Fibroblast of lung (primary cell): ENCODE measurements at regions not wholly inside any gene's neighbourhood (a gene's known extent, or its start where the extent isn't known, plus 50 kb on each side); places are given as distances from the start of the nearest gene placed in this dataset.

Experiments
- DNase-seq, 2 donors: peaks; one replicate each; pipeline versions ENCODE4 v3.0.0 to v3.0.0-alpha.2; 2010; ENCODE audit warnings: low read depth in 2 of 2
- H2AFZ ChIP-seq: 2 replicates; pipeline ENCODE4 v1.5.1; 2012; ENCODE audit warnings: low read length, control low read depth, inconsistent platforms
- H3K27ac ChIP-seq: 2 replicates; pipeline ENCODE4 v1.5.1; 2011; ENCODE audit warnings: low read length, control low read depth; ENCODE audit not compliant: insufficient read depth
- H3K27me3 ChIP-seq: 2 replicates; pipeline ENCODE4 v1.5.1; 2011; ENCODE audit warnings: mild to moderate bottlenecking, low read length; ENCODE audit not compliant: control insufficient read depth, insufficient read depth
- H3K36me3 ChIP-seq: 2 replicates; pipeline ENCODE4 v1.5.1; 2011; ENCODE audit warnings: low read length; ENCODE audit not compliant: control insufficient read depth, insufficient read depth
- H3K4me1 ChIP-seq: 2 replicates; pipeline ENCODE4 v1.5.1; 2011; ENCODE audit warnings: low read length; ENCODE audit not compliant: control insufficient read depth, insufficient read depth; ENCODE audit errors: extremely low read depth
- H3K4me2 ChIP-seq: 2 replicates; pipeline ENCODE4 v1.5.1; 2011; ENCODE audit warnings: low read length, control low read depth; ENCODE audit not compliant: insufficient read depth; ENCODE audit errors: extremely low read depth
- H3K4me3 ChIP-seq, 4 experiments: fragments of 200-600 bp in 1 of 4; sonication (generic) in 1 of 4; replicated peaks in 1 of 4; 2 replicates each; pipeline ENCODE4 v1.5.1; 2011 to 2016; ENCODE audit warnings: low read length in 4 of 4, low read depth in 3 of 4, mild to moderate bottlenecking in 3 of 4, control low read depth in 2 of 4, inconsistent platforms in 1 of 4, mixed read lengths in 1 of 4; ENCODE audit not compliant: insufficient read depth in 1 of 4; ENCODE audit errors: control extremely low read depth in 1 of 4
- H3K79me2 ChIP-seq: 2 replicates; pipeline ENCODE4 v1.5.1; 2012; ENCODE audit warnings: mild to moderate bottlenecking, low read length, inconsistent platforms; ENCODE audit not compliant: control insufficient read depth, insufficient read depth
- H3K9ac ChIP-seq: 2 replicates; pipeline ENCODE4 v1.5.1; 2011; ENCODE audit warnings: mild to moderate bottlenecking, low read length, control low read depth; ENCODE audit not compliant: insufficient read depth
- H3K9me3 ChIP-seq: 2 replicates; pipeline ENCODE4 v1.5.1; 2012; ENCODE audit warnings: low read depth, low read length; ENCODE audit not compliant: control insufficient read depth, insufficient read depth
- H4K20me1 ChIP-seq: 2 replicates; pipeline ENCODE4 v1.5.1; 2011; ENCODE audit warnings: low read length; ENCODE audit not compliant: control insufficient read depth, insufficient read depth; ENCODE audit errors: extremely low read depth
- CTCF ChIP-seq, 2 donors: IDR thresholded peaks in 1 of 2; conservative IDR thresholded peaks in 1 of 2; 1 replicate in 1 of 2; 2 replicates in 1 of 2; pipeline ENCODE4 v1.5.1; 2011 to 2012; ENCODE audit warnings: low read length in 2 of 2, control low read depth in 1 of 2, inconsistent platforms in 1 of 2, low read depth in 1 of 2, mild to moderate bottlenecking in 1 of 2
- EZH2 ChIP-seq: IDR thresholded peaks from 2 replicates; pipeline ENCODE4 v1.5.1; 2012; ENCODE audit warnings: low read length, control low read depth, mild to moderate bottlenecking; ENCODE audit errors: missing control alignments

GRCh38 chr4:137601934-137602333 lies 69.6 kb upstream of the PCDH18 start:
- Histone ChIP-seq H3K27ac (no peak overlapping the region), H3K36me3 (no peaks in the 10 kb centered on the region), H2AFZ (no peak overlapping the region), H3K79me2 (no peaks in the 10 kb centered on the region), H3K4me1 (no peaks in the 10 kb centered on the region), H3K4me2 (no peak overlapping the region), H3K27me3 (no peaks in the 10 kb centered on the region), H4K20me1 (no peaks in the 10 kb centered on the region), H3K9me3 (no peaks in the 10 kb centered on the region), H3K9ac (no peak overlapping the region), H3K4me3 (no peak overlapping the region)
- TF ChIP-seq EZH2 (no peak), CTCF (conservative IDR thresholded peaks at IDR 0.05 in 1 of 2, IDR thresholded peaks at IDR 0.05 in 1 of 2; ENCODE audit: low read depth in 1 of 2, low read length in 2 of 2) (no peak)
- DNase-seq = peak in 1 of 2 donors; percentile 42

- Histone ChIP-seq H3K4me1 (no peaks in the 10 kb centered on the region), H3K36me3 (no peaks in the 10 kb centered on the region), H3K4me3 (no peak overlapping the region), H3K27ac (no peak overlapping the region), H3K9me3 (no peaks in the 10 kb centered on the region), H3K79me2 (no peaks in the 10 kb centered on the region), H3K9ac (no peak overlapping the region), H3K4me2 (no peak overlapping the region), H2AFZ (no peak overlapping the region), H3K27me3 (no peaks in the 10 kb centered on the region), H4K20me1 (no peaks in the 10 kb centered on the region)
- TF ChIP-seq EZH2 (no peak), CTCF (conservative IDR thresholded peaks at IDR 0.05 in 1 of 2, IDR thresholded peaks at IDR 0.05 in 1 of 2; ENCODE audit: low read depth in 1 of 2, low read length in 2 of 2) (no peak)
- DNase-seq = no peak
Observed at GRCh38 chr4:137599734-137600133, 67.4 kb upstream of the PCDH18 start.

- no peak overlapping the region for H3K9ac ChIP-seq
- H3K79me2 ChIP-seq = no peaks in the 10 kb centered on the region
- no peak overlapping the region for H3K27ac ChIP-seq
- no peak overlapping the region for H2AFZ ChIP-seq
- no peaks in the 10 kb centered on the region for H3K27me3 ChIP-seq
- no peaks in the 10 kb centered on the region for H4K20me1 ChIP-seq
- TF ChIP-seq EZH2 (no peak), CTCF (conservative IDR thresholded peaks at IDR 0.05 in 1 of 2, IDR thresholded peaks at IDR 0.05 in 1 of 2; ENCODE audit: low read depth in 1 of 2, low read length in 2 of 2) (no peak)
- no peaks in the 10 kb centered on the region for H3K36me3 ChIP-seq
- H3K4me3 ChIP-seq = no peak overlapping the region
- no peaks in the 10 kb centered on the region for H3K9me3 ChIP-seq
- no peak overlapping the region for H3K4me2 ChIP-seq
- DNase-seq = peak; percentile 17 to 24
- no peaks in the 10 kb centered on the region for H3K4me1 ChIP-seq
Observed at GRCh38 chr4:137597752-137598430, 65.6 kb upstream of the PCDH18 start.
